HG03432 (cell line): ENCODE measurements at regions not wholly inside any gene's neighbourhood (a gene's known extent, or its start where the extent isn't known, plus 50 kb on each side); places are given as distances from the start of the nearest gene placed in this dataset.
"Not testable (repeated sequence)": the region's sequence is repeated elsewhere in the genome, so short reads cannot be mapped to it uniquely, and the experiment has no call there.

Source experiments
- ATAC-seq: cut with Tn5 transposase; IDR thresholded peaks from one replicate; pipeline ENCODE4 v1.9.1; 2021; ENCODE audit warnings: mild to moderate bottlenecking, moderate library complexity; ENCODE audit not compliant: unreplicated experiment

DNA sequence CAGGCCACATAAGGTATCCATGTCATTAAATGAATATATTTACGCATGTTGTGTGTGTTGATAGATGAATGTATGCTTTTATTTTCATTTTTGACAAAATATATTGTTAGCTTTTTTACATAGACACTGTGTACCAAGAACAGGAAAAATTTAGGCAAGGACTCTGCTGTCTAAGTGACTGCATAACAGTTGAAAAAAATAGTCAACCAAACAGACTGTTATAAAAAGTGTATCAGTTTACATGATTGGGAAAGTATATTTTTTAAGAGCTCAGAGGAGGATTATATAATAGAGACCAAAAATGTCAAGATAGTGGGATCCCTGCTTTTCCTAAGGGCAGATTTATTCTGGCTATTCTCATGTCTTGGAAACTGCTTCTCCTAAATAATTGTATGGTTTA lies 858.0 kb downstream of the SLITRK1 start:
- no peak for ATAC-seq

DNA sequence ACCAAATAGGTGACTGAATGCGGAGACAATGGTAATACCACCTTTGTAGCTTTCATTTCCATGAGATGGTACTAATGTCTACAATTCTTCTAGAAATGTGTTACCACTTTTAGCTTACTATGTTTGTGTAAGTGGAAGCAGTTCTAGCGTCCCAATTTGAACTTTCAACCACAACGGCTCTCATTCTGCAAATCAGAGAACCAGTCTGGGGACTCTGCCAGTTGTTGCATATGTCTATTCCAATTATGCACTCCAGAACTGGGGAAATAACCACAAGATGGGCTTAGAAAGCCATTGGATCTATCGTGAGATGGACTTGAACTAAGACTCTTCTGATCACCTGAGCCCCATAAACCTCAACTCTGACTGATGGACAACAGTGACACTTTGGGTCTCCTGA lies 862.3 kb downstream of the SLITRK1 start:
- ATAC-seq = no peak

DNA sequence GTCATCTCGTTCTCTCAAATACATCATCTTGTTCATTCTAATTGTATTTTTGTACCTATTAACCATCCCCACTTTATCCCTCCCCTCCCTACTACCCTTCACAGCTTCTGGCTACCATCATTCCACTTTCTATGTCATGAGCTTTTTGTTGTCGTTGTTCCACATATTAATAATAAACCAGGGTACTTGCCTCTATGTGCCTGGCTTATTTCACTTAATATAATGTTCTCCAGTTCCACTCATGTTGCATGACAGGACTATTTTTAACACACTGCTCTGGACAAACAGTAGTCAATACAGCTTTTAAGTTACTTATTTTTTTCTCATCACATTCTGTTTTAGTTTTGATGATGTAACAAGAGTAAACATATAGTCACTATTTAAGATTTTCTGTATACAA lies 872.3 kb downstream of the SLITRK1 start:
- no peak for ATAC-seq

DNA sequence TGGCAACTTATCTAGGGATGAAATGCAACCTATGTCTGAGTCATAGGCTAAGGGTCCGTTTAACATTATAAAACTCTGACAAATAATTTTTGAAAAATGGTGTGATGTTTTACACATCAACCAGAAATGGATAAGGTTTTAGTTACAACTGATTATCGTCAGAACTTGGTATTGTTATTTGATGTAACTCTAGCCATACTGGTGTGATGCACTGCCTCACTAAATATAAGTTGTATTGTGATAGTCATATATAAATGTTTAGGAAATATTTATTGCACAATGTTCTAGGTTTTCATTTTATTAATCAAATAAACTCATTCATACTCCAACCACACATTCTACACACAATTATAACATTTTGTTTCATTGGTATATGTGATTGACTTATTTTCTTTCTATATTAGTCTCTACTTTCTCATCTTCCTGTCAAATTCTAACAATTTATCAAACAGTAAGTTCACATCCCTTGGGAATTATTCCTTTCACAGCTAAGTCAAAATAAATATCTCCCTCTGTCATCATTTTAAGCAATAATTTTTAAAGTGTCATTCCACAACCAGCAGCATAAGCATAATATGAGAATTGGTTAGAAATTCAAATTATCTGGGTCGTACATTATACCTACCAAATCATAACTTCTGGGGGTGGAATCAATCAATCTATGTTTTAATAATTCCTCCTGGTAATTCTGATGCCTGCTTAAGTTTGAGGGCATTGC lies 873.9 kb downstream of the SLITRK1 start:
- ATAC-seq = no peak

DNA sequence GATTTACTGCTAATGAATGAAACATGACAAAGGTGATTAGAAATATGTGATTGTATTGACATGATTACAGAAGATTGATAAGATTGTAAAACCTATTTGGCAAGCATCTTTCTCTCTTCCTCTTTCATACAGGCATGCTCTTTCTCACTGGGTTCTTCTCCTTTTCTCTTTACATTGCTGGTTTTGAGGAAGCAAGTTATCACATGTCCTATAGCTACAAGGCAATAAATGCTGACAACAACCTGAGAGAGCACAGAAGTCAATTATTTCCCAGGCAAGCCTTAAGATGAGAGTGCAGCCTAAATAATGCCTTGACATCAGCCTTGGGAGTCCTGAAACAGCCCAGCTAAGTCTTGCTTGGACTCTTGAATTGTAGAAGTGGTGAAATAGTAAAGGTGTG lies 875.0 kb downstream of the SLITRK1 start:
- no peak for ATAC-seq

DNA sequence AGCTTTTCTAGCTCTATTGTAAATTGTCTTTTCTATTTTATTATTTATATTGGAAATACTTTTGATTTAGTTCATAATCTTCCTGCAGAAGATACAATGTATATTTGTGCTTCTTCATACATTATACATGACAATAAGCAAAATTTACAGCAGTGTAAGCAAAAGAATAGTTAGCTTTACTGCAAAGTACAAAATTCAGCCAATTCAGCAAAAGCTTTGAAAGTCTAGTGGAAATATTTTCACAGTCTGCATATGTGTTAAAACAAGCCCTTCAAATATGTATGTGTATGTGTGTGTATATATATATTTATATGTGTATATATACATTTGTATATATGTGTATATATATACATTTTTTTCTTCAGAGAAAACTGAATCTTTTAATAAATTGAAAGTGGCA lies 879.1 kb downstream of the SLITRK1 start:
- no peak for ATAC-seq

DNA sequence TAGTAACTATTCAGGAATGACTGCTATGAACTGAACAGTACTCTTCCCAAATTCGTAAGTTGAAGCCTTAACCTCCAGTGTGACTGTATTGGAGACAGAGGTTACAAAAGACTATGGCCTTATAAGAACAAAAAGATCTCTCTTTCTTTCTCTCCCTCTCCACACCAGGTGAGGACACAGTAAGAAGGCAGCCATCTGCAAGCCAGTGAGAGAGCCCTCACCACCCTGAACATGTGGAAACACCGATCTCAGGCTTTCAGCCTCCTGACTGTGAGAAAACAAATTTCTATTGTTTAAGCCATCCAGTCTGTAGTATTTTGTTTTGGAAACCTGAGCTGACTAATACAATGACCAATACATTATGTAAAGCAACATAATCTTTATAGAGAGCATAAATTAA lies 888.9 kb downstream of the SLITRK1 start:
- no peak for ATAC-seq

DNA sequence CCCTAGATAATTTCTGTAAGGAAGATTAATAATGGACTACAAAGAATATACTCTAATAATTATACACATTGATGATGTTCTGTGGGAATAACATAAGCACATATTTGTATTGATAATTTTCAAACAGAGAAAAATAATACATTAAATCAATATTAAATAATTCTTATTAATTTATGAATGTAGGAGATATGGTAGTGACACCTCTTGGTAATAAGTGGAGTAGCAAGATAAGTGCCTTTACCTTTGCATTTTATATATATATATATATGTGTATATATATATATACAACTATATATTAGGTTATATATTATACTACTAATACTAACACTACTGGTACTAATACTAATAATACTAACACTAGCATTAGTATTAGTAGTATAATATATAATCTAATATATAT lies 905.8 kb downstream of the SLITRK1 start:
- no peak for ATAC-seq

DNA sequence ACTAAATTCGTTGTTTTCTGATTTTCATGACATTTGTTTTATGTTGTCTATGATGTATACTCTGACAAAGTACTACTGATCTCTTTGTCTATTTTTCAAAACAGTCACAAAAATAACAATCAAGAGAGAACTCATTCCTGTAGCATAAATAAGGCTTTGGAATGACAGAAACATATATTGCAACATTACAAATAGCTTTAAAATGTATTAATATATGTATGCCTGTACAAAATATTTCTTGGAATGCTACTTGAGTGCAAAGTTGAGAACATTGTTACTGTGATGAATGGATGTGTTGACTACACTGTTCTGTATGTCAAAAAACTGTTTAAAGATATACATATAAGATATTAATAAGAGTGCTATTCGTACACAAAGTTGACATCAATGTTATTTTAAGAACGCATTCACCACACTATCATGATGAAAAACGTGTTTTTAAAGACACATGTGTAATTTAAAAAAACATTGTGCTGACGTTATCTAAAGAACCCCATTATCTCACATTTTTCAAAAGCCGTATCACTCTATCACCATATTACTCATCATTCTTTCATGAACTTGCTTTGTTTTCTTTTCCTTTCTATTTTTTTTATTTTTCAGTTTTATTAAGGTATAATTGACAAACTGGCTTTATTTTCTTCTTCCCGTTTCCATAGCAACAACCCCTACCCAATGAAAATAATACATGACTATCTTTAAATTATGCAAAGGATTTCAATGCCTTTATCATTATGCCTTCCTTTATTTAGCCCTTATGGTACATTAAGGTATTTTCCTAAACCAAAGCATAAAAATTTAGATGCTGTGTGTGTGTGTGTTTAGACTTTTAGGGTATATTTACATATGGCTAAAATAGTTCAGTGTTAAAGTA lies 918.8 kb downstream of the SLITRK1 start:
- ATAC-seq = no peak

DNA sequence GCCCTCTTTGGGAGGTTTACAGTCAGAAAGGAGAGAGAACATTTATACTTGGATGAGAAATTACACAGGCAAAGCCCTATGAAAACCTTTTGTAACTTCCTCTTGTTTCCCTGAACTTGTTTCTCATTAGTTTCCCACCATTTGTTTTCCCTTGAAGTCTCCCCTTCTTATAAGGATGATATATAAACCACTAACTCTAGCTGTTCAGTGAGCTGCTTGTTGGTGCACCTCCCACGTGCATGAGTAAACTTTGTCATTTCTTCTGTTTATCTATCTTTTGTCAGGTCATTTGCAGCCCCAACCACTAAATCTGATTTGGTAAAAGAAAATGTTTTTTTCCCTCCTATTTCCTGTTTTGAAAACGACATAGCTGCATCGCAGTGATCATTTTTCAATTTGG lies 919.9 kb downstream of the SLITRK1 start:
- ATAC-seq = no peak

DNA sequence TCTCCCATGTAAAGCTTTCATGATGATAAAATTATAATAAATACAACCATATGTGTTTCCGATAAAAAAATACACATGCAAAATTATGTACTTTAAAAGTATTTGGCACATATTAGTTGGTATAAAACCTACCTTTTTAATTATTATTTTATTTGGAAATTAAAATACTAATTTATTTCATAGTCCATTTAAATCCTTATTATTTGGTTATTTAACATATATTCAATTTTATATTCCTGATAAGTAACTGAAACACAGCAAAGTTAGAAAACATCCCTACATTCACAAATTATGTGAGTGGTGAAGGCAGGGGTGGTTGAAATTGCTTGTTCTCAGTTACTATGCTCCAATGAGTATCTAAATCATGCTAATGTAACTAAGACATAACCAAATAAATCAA lies 920.5 kb downstream of the SLITRK1 start:
- no peak for ATAC-seq

DNA sequence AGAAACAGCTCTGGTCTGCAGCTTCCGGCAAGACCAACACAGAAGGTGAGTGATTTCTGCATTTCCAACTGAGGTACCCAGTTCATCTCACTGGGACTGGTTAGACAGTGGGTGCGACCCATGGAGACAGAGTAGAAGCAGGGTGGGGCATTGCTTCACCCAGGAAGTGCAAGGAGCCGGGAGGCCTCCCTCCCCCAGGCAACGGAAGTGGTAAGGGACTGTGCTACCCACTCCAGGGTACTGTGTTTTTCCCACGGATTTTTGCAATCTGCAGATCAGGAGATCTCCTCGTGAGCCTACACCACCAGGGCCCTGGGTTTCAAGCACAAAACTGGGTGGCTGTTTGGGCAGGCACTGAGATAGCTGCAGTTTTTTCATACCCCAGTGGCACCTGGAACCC lies 929.9 kb downstream of the SLITRK1 start:
- not testable (repeated sequence) for ATAC-seq

DNA sequence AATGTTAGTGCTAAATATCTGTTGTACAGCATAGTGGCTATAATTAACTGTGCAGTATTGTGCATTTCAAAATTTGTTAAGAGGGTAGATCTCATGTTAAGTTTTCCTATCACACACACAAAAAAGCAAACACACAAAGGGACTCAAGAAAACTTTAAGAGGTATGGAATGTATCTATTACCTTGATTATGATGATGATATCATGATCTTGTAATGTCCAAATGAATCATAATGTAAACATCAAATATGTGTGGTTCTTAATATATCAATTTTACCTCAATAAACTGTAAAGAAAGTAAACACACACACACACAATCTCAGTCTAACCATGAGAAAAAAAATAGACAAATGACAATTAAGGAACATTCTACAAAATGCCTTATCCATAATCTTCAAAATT lies 934.6 kb downstream of the SLITRK1 start:
- ATAC-seq = no peak

DNA sequence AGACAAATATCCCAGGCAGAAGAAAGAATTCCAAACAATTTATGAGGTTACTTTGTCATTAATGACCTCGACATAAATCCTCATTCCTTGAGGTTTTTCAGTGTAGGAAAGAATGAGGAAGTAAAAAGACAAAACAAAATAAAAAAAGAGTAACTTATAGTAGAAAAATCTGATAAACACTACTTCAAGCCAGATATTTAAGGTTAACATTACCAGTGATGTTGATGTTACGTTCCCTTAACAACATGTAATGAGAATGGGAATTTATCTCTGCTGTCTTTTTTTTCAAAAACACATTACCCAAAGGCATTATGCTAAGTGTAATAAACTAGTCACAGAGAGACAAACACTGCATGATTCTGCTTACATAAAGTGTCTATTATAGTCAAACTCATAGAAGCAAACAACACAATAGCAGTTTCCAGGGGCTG lies 935.1 kb downstream of the SLITRK1 start:
- ATAC-seq = no peak

DNA sequence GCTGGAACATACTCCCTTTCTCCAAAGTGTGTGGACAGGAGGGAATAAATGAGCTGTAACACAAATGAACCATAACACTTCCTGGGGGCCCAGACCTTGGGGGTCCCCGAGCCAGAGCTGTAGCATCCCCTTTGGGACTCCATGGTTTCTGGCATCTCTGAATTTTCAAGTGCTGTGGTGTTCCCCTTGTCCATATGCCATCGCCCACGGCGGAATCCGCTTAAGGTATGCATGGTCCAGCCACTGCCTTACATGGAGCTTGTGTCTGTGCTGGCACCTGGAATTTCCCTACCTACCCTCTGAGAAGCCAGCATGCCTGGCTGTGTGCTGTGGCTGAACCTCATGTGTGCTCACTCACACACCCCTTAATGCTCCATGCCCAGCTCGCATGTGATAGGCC lies 943.6 kb downstream of the SLITRK1 start:
- no peak for ATAC-seq

DNA sequence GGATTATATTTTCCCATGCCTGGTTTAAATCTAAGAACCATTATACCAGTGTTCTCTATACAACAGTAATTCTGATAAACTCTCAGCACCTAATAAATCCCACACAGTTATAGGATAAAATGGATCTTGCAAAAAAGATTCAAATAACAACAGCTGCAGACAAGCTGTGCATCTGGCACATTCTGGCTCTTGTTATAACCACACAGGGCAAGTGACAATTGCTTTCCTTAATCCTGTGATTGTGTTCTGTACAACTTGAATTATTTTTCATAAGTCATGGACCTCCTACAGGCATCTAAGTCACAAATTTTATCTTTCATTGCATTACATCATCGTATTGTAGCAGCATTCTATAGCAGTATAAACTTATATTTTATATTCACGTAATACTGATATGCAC lies 948.3 kb downstream of the SLITRK1 start:
- ATAC-seq = no peak

DNA sequence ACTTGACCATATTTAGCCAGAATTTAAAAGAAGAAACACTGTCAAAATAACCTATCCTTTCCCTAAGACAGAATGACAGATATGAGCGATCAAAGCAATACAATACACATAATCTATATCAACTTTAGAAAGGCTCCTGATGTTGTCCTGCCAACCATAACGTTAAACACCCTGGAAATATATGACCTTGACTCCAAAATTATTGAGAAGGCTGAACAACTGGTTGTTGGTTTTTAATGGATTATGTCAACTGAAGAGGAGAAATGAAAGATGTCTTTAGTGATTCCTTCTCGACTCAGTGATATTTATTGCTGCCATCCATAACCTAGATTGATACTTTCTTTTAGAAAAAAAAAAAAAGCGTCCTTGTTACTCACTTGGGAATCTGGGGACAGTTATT lies 957.2 kb downstream of the SLITRK1 start:
- no peak for ATAC-seq

DNA sequence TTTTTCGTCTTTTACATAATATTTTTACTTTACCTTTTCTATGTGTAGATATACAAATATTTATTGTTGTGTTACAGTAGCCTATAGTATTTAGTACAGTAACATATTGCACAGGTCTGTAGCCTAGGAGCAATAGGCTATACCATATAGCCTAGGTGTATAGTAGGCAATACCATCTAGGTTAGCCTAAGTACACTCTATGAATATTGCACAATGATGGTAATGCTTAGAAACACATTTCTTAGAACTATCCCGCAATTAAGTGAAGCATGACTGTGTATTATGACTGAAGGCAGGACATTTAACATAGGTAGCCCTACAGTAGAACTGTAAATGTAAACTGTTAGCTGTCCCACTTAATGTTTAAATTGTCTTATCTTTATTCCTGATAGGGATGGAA lies 964.3 kb downstream of the SLITRK1 start:
- ATAC-seq = no peak

DNA sequence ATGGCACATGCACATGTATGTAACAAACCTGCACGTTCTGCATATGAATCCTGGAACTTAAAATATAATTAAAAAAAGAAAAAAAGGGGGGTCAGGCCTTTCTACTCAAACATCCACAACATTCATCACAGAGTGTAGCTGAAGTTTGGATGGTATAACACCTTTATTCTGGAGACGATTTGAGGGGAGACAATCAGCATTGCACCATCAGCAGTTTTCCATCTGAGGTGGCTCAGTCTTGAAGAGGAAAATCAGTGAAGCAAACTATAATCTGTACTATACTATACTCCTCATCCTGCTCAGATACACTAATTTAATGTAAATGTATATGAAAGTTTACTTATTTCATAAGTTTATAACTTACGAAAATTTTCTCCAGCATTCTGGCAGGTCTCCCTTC lies 969.7 kb downstream of the SLITRK1 start:
- ATAC-seq = no peak

DNA sequence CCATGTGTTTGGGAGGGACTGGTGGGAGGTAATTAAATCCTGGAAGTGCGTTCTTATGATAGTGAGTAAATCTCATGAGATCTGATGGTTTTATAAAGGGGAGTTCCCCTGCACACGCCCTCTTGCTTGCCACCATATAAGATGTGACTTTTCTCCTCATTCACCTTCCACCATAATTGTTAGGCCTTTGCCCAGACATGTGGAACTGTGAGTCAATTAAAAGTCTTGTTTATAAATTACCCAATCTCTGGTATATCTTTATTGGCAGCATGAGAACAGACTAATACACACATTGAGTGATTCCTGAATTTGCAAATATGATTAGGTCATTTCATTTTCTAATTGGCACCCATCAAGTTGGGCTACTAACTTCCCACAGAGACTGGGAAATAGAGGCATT lies 977.2 kb downstream of the SLITRK1 start:
- ATAC-seq = no peak

DNA sequence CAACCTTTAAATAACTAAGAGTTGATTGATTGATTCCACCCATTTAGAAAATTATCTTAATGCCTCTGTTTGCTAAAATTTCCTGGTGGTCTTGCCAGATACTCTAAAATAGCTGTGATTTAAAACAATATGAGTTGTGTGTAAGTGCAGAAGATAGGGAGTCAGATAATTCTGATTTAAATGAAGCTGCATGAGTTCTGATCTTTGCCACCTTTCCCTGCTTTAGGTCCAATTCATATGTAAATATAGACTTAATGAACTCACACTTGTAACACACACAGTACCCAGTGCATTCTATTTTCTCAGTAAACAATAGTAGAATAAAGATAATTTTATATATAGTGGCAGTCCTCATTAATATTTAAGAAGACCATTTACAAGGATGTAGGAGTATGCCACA lies 981.8 kb downstream of the SLITRK1 start:
- ATAC-seq = no peak

DNA sequence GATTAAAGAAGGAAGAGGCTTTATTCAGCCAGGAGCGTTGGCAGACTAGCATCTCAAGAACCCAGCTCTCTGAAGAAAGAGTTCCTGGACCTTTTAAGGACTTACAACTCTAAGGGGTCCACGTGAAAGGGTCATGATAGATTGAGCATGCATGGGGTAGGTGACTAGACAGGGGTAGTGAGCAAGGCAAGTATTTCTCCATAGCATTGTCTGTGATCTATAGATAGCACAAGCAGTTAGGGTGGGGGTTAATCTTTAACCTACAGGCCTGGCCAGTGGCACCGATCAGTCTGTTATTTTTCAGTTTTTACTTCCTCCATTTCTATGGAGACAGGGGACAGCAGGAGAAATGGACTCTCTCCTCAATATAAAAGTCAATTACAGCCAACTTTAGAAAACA lies 983.7 kb downstream of the SLITRK1 start:
- no peak for ATAC-seq
